Motor neuron (in vitro differentiated cells): ENCODE measurements at regions not wholly inside any gene's neighbourhood (a gene's known extent, or its start where the extent isn't known, plus 50 kb on each side); places are given as distances from the start of the nearest gene placed in this dataset.
A peak's percentile ranks its signal among the peaks of the same experiment; 100 is the strongest.

Experiments used
- ATAC-seq, 8 experiments: fragments of 200-7000 bp; cut with Tn5 transposase; replicated peaks in 6 of 8; 2 replicates each; pipeline ENCODE4 v1.8.0; 2021; ENCODE audit warnings: mild to moderate bottlenecking in 8 of 8, moderate library complexity in 8 of 8
- H3K27ac ChIP-seq, 2 donors: fragments of 250-450 bp; sonication (Bioruptor Pico); 2 replicates each; pipeline ENCODE4 v1.9.0; 2021; ENCODE audit warnings: antibody characterized with exemption in 2 of 2, mild to moderate bottlenecking in 2 of 2, moderate library complexity in 1 of 2
- H3K4me1 ChIP-seq, 2 donors: fragments of 250-450 bp; sonication (Bioruptor Pico); replicated peaks in 1 of 2; 2 replicates each; pipeline ENCODE4 v1.6.1; 2021; ENCODE audit warnings: antibody characterized with exemption in 2 of 2, mild to moderate bottlenecking in 2 of 2, moderate library complexity in 1 of 2
- H3K4me3 ChIP-seq, 5 donors: fragments of 250-450 bp; sonication (Bioruptor Pico); 2 replicates each; pipeline ENCODE4 v1.9.0; 2021; ENCODE audit warnings: antibody characterized with exemption in 5 of 5, mild to moderate bottlenecking in 5 of 5, moderate library complexity in 4 of 5
- whole genome bisulfite sequencing, 10 experiments: fragments of 450-650 bp; shearing (Covaris generic); methylation state at CpG; one replicate each; pipeline ENCODE4 v1.0.0; 2022; 5-methylcytosine and 5-hydroxymethylcytosine counted together
- in situ Hi-C, 9 experiments: fragments of 400-800 bp; cut with MboI; loops; one replicate each; pipeline ENCODE4 v1.15.0; 2021; ENCODE audit warnings: low sequenced_read_pairs in 9 of 9, low pct_unique_long_range_greater_than_20kb in 2 of 9; ENCODE audit not compliant: unreplicated experiment in 9 of 9

- Histone ChIP-seq H3K4me3 (no peak overlapping the region), H3K27ac (no peak overlapping the region), H3K4me1 (no peaks in the 10 kb centered on the region)
- no peak for ATAC-seq
- 0 to 100% (median 80%) methylated on average over 1 to 3 of the region's 4 CpGs; no CpG with 5 or more reads in 1 of the 10 experiments for WGBS, 10 experiments
- in situ Hi-C loops: no loop called here
These were observed 208.8 kb downstream of the MRPS30 start for GRCh38 chr5:45017568-45017967.

DNA sequence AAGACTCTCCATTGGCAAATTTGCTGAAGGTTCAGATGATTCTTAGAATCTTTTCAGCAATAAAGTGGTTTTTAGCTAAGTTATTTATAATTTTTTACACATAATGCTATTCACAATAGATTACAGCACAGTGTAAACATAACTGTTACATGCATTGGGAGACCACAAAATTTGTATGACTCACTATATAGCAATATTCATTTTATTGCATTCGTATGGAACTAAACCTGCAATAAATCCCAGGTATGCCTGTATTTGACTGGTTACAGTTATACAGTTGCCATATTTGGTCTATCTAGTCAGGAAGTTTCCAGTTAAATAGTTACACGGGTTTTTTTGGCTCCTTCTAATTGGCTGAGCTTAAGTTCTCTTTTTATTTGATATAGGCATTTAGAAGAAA, 220.8 kb downstream of the MRPS30 start:
- in situ Hi-C loops: no loop called here
- no peak for ATAC-seq
- 0 to 100% (median 31%) methylated on average over 1 to 2 of the region's 2 CpGs; no CpG with 5 or more reads in 1 of the 10 experiments for WGBS, 10 experiments
- Histone ChIP-seq H3K4me3 (no peak overlapping the region), H3K4me1 (no peaks in the 10 kb centered on the region), H3K27ac (no peak overlapping the region)

DNA sequence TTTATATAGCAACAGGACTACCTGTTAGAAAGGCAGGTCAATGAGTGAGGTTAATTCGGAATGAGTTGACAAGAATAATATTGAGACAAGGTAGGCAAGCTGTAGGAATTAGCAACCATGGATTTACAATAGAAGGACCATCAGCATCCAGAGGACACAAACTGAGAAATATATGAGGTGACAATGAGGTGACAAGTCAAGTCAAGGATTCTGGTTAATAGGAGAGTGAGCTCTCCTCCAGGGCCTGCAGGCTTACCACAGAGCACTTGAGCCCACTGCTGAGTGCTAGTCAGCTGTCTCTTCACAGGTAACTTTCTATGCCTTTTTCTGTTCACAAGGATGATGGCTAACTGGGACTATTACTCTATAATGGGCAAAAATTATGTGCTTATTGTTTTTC, 227.2 kb downstream of the MRPS30 start:
- in situ Hi-C loops: no loop called here
- Histone ChIP-seq H3K27ac (no peak overlapping the region), H3K4me1 (no peaks in the 10 kb centered on the region), H3K4me3 (no peak overlapping the region)
- WGBS, 10 experiments: 0 to 100% (median 60%) methylated on average over 1 of the region's 1 CpG; no CpG with 5 or more reads in 3 of the 10 experiments
- ATAC-seq: no peak

DNA sequence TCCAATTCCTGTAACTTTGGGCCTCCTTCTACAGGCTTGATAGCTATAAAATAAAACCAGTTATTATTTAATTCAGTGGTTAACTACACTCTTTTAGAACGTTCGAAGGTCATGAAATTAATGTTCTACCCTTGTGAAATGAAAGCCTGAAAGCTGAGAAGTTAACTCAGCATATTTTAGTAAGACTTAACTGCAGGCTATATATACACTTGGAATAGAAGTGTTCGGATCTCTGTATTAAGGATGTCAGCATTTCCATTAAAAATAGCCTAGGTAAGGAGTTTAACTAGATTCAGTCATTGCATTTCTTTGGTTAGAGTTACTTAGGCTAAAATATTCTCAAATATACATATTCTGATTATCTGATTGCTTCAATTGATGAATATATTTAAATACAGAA, 229.2 kb downstream of the MRPS30 start:
- H3K4me3 ChIP-seq: no peak overlapping the region
- in situ Hi-C loops: no loop called here
- ATAC-seq: peak in 1 of 8 experiments; percentile 12
- no peak overlapping the region for H3K27ac ChIP-seq
- 0 to 100% (median 56%) methylated on average over 1 to 3 of the region's 3 CpGs for WGBS, 10 experiments
- no peaks in the 10 kb centered on the region for H3K4me1 ChIP-seq

- no peak overlapping the region for H3K4me3 ChIP-seq
- 0 to 58% (median 36%) methylated on average over 1 to 3 of the region's 3 CpGs for WGBS, 10 experiments
- H3K4me1 ChIP-seq: no peaks in the 10 kb centered on the region
- H3K27ac ChIP-seq: no peak overlapping the region
- in situ Hi-C loops: no loop called here
- peak; percentile 24 to 73 (median 54) for ATAC-seq
These were observed 229.7 kb downstream of the MRPS30 start for GRCh38 chr5:45038366-45038987.

DNA sequence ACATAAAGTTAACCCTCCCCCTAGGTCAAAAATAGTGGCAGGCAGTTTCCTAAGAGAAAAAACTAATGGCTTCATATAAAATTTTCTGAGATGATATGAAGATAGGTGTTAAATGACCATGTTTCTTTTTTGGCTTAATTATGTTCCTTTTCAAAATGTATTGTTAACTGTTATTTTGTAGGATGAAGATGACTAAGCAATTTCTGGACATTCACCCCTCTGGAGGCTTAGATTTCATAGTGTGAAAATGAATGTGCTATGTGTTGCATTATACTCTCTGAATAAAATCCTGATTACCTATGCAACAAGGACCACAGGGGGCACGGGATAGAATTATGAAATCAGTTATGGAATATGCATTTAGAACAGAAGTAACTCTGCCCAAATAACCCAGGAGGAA, 233.5 kb downstream of the MRPS30 start:
- in situ Hi-C loops: no loop called here
- 0 to 100% (median 20%) methylated on average over 1 of the region's 1 CpG; no CpG with 5 or more reads in 3 of the 10 experiments for WGBS, 10 experiments
- Histone ChIP-seq H3K27ac (no peak overlapping the region), H3K4me3 (no peak overlapping the region), H3K4me1 (no peaks in the 10 kb centered on the region)
- ATAC-seq: no peak

- Histone ChIP-seq H3K27ac (no peak overlapping the region), H3K4me3 (no peak overlapping the region), H3K4me1 (peaks cover 0 to 7% of the 10 kb centered on the region in 2 donors)
- in situ Hi-C loops: no loop called here
- ATAC-seq: no peak
- WGBS, 10 experiments: 0 to 73% (median 31%) methylated on average over 1 to 3 of the region's 3 CpGs; no CpG with 5 or more reads in 1 of the 10 experiments
These were observed 248.8 kb downstream of the MRPS30 start for GRCh38 chr5:45057564-45057963.

DNA sequence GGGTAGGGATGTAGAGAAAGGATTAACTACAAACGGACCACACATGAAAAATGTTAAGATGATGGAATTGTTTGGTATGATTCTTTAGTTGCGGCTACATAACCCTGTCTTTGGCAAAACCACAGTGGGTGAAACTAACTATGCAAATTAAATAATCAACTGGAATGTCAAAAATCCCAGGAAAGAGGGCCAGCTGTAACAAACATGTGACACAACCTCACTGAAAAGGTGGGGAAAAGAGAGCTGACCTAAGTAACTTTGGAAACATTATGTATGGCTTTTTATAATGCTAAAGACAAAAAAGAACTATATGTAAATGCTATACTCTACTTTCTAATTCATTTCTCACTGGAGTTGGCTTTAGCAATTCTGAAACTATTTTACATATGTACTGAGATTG, 252.0 kb downstream of the MRPS30 start:
- in situ Hi-C loops: no loop called here
- ATAC-seq: peak in 1 of 8 experiments; percentile 75
- H3K27ac ChIP-seq: no peak overlapping the region
- H3K4me1 ChIP-seq: peaks cover 0 to 5% of the 10 kb centered on the region in 2 donors
- WGBS, 10 experiments: 0 to 78% (median 38%) methylated on average over 1 to 2 of the region's 2 CpGs; no CpG with 5 or more reads in 1 of the 10 experiments
- no peak overlapping the region for H3K4me3 ChIP-seq

DNA sequence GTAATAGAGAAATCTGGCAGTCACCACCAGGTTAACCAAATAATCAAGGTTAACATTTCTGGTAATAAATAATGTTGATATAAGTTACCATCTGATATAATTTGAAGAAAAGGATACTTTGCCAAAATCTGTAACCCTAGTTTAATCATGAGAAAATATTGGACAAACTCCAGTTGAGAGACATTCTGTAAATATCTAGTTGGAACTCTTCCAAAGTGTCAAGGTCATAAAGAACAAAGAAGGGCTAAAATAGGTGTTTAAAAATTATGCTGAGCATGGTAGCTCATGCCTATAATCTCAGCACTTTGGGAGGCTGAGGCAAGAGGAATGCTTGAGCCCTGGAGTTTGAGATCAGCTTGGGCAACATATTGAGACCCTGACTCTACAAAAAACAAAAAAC, 253.3 kb downstream of the MRPS30 start:
- H3K27ac ChIP-seq: no peak overlapping the region
- ATAC-seq: no peak

GRCh38 chr5:45081082-45081481, 272.3 kb downstream of the MRPS30 start:
- no peak for ATAC-seq
- in situ Hi-C loops: no loop called here
- Histone ChIP-seq H3K4me3 (no peak overlapping the region), H3K4me1 (no peaks in the 10 kb centered on the region), H3K27ac (no peak overlapping the region)
- 30 to 100% (median 88%) methylated on average over 2 of the region's 2 CpGs; no CpG with 5 or more reads in 4 of the 10 experiments for WGBS, 10 experiments

More for the DNA sequence above, 253.3 kb downstream of the MRPS30 start:
- Histone ChIP-seq H3K4me3 (no peak overlapping the region), H3K4me1 (peaks cover 0 to 5% of the 10 kb centered on the region in 2 donors)
- in situ Hi-C loops: no loop called here

- in situ Hi-C loops: no loop called here
- ATAC-seq: no peak
- H3K4me1 ChIP-seq: no peaks in the 10 kb centered on the region
- H3K4me3 ChIP-seq: no peak overlapping the region
- 50 to 100% (median 91%) methylated on average over 1 of the region's 1 CpG; no CpG with 5 or more reads in 3 of the 10 experiments for WGBS, 10 experiments
- H3K27ac ChIP-seq: no peak overlapping the region
These were observed 281.1 kb downstream of the MRPS30 start for GRCh38 chr5:45089870-45090269.

- 0 to 86% (median 20%) methylated on average over 1 of the region's 1 CpG; no CpG with 5 or more reads in 5 of the 10 experiments for WGBS, 10 experiments
- H3K4me1 ChIP-seq: no peaks in the 10 kb centered on the region
- H3K27ac ChIP-seq: no peak overlapping the region
- in situ Hi-C loops: no loop called here
- H3K4me3 ChIP-seq: no peak overlapping the region
- no peak for ATAC-seq
These were observed 284.6 kb downstream of the MRPS30 start for GRCh38 chr5:45093377-45093776.

GRCh38 chr5:45094876-45095440, 286.2 kb downstream of the MRPS30 start:
- WGBS, 10 experiments: 0 to 100% (median 77%) methylated on average over 1 to 4 of the region's 4 CpGs
- no peak for ATAC-seq
- no peak overlapping the region for H3K4me3 ChIP-seq
- no peaks in the 10 kb centered on the region for H3K4me1 ChIP-seq
- in situ Hi-C loops: no loop called here
- H3K27ac ChIP-seq: no peak overlapping the region

DNA sequence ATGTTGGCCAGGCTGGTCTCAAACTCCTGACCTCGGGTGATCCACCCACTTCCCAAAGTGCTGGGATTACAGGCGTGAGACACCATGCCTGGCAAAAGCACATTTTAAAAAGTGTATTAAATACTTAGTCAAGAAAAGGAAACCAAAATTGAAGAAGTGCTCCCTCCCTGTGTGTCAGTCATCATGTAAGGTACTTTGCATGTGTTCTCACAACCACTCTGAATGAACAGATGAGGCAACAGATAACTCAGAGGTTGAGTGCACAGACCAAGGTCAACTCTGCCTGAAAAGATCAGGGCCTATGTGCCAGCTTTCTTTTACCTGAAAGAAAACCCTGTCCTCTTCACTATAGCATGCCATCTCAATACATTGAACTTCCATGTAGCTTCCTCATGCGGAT, 289.7 kb downstream of the MRPS30 start:
- WGBS, 10 experiments: 4 to 100% (median 80%) methylated on average over 1 to 3 of the region's 3 CpGs; no CpG with 5 or more reads in 3 of the 10 experiments
- no peak for ATAC-seq
- Histone ChIP-seq H3K4me1 (no peaks in the 10 kb centered on the region), H3K27ac (no peak overlapping the region), H3K4me3 (no peak overlapping the region)
- in situ Hi-C loops: no loop called here
